ENCODE measurements at regions not wholly inside any gene's neighbourhood (a gene's known extent, or its start where the extent isn't known, plus 50 kb on each side); places are given as distances from the start of the nearest gene placed in this dataset.

DNA sequence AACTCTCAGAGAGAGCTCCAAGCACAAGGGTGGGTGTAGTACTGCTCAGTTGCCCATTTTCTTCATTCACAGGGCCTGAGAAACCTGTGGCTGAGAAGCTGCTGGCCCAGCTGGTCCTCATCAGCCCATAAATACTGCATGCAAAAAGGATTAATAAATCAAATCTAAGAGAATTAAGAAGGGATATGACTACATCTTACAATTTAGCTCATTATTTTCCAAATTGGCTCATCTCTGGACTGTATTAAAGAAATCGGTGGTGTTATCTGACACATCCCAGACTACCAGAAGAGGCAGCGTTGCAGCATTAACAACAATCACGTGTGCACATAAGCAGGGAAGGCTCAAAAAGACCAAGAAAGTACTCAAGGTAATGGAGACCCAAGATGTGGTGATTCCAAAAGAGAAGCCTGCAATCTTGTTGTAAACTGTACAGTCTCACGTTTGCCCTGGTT lies 90.7 kb downstream of the CD24 start (continued):
- TF ChIP-seq, protein P1, sequence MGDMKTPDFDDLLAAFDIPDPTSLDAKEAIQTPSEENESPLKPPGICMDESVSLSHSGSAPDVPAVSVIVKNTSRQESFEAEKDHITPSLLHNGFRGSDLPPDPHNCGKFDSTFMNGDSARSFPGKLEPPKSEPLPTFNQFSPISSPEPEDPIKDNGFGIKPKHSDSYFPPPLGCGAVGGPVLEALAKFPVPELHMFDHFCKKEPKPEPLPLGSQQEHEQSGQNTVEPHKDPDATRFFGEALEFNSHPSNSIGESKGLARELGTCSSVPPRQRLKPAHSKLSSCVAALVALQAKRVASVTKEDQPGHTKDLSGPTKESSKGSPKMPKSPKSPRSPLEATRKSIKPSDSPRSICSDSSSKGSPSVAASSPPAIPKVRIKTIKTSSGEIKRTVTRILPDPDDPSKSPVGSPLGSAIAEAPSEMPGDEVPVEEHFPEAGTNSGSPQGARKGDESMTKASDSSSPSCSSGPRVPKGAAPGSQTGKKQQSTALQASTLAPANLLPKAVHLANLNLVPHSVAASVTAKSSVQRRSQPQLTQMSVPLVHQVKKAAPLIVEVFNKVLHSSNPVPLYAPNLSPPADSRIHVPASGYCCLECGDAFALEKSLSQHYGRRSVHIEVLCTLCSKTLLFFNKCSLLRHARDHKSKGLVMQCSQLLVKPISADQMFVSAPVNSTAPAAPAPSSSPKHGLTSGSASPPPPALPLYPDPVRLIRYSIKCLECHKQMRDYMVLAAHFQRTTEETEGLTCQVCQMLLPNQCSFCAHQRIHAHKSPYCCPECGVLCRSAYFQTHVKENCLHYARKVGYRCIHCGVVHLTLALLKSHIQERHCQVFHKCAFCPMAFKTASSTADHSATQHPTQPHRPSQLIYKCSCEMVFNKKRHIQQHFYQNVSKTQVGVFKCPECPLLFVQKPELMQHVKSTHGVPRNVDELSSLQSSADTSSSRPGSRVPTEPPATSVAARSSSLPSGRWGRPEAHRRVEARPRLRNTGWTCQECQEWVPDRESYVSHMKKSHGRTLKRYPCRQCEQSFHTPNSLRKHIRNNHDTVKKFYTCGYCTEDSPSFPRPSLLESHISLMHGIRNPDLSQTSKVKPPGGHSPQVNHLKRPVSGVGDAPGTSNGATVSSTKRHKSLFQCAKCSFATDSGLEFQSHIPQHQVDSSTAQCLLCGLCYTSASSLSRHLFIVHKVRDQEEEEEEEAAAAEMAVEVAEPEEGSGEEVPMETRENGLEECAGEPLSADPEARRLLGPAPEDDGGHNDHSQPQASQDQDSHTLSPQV (IDR thresholded peaks at IDR 0.05) = peak; percentile 80
- no peak for TF ChIP-seq NR2C1 (IDR thresholded peaks at IDR 0.05)
- TF ChIP-seq NR2C1 (tag; IDR thresholded peaks at IDR 0.05) = no peak
- TF ChIP-seq MXD1 (CRISPR knock-in tag; IDR thresholded peaks at IDR 0.05; ENCODE audit: borderline replicate concordance, poor library complexity, severe bottlenecking) = no peak
- TF ChIP-seq, protein P2, sequence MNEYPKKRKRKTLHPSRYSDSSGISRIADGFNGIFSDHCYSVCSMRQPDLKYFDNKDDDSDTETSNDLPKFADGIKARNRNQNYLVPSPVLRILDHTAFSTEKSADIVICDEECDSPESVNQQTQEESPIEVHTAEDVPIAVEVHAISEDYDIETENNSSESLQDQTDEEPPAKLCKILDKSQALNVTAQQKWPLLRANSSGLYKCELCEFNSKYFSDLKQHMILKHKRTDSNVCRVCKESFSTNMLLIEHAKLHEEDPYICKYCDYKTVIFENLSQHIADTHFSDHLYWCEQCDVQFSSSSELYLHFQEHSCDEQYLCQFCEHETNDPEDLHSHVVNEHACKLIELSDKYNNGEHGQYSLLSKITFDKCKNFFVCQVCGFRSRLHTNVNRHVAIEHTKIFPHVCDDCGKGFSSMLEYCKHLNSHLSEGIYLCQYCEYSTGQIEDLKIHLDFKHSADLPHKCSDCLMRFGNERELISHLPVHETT (CRISPR knock-in tag; conservative IDR thresholded peaks at IDR 0.05 in 1 of 2, IDR thresholded peaks at IDR 0.05 in 1 of 2) = no peak
- TF ChIP-seq HNRNPUL1 (IDR thresholded peaks at IDR 0.05; ENCODE audit: low read length) = no peak
- TF ChIP-seq HMBOX1 (IDR thresholded peaks at IDR 0.05) = no peak
- no peak for TF ChIP-seq HNRNPH1 (optimal IDR thresholded peaks at IDR 0.05; ENCODE audit: low read depth, low read length)
- TF ChIP-seq ZNF124 (CRISPR knock-in tag; IDR thresholded peaks at IDR 0.05) = no peak
- no peak for TF ChIP-seq RHOXF2B (CRISPR knock-in tag; conservative IDR thresholded peaks at IDR 0.05)
- no peak for TF ChIP-seq CXXC5 (CRISPR knock-in tag; IDR thresholded peaks at IDR 0.05)
- no peak for TF ChIP-seq BACH1 (tag; IDR thresholded peaks at IDR 0.05)
- no peak for TF ChIP-seq CBX5 (IDR thresholded peaks at IDR 0.05; ENCODE audit: borderline replicate concordance, low read depth)
- TF ChIP-seq ZNF121 (CRISPR knock-in tag; conservative IDR thresholded peaks at IDR 0.05) = no peak
- TF ChIP-seq SMAD2 (IDR thresholded peaks at IDR 0.05; ENCODE audit: low read depth, low read length) = no peak
- no peak for TF ChIP-seq CREM (IDR thresholded peaks at IDR 0.05; ENCODE audit: low read depth)
- TF ChIP-seq CBFA2T2 (conservative IDR thresholded peaks at IDR 0.05) = no peak
- no peak for TF ChIP-seq SETDB1 (IDR thresholded peaks at IDR 0.05; ENCODE audit: low read length)
- TF ChIP-seq, protein P3, sequence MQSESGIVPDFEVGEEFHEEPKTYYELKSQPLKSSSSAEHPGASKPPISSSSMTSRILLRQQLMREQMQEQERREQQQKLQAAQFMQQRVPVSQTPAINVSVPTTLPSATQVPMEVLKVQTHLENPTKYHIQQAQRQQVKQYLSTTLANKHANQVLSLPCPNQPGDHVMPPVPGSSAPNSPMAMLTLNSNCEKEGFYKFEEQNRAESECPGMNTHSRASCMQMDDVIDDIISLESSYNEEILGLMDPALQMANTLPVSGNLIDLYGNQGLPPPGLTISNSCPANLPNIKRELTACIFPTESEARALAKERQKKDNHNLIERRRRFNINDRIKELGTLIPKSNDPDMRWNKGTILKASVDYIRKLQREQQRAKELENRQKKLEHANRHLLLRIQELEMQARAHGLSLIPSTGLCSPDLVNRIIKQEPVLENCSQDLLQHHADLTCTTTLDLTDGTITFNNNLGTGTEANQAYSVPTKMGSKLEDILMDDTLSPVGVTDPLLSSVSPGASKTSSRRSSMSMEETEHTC (IDR thresholded peaks at IDR 0.05) = peak; percentile 79
- TF ChIP-seq, protein P4, sequence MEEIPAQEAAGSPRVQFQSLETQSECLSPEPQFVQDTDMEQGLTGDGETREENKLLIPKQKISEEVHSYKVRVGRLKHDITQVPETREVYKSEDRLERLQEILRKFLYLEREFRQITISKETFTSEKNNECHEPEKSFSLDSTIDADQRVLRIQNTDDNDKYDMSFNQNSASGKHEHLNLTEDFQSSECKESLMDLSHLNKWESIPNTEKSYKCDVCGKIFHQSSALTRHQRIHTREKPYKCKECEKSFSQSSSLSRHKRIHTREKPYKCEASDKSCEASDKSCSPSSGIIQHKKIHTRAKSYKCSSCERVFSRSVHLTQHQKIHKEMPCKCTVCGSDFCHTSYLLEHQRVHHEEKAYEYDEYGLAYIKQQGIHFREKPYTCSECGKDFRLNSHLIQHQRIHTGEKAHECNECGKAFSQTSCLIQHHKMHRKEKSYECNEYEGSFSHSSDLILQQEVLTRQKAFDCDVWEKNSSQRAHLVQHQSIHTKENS (CRISPR knock-in tag; IDR thresholded peaks at IDR 0.05) = no peak
- no peak for TF ChIP-seq TAF7 (tag; IDR thresholded peaks at IDR 0.05)

Measured in K562 (cell line).